ENCODE measurements at regions not wholly inside any gene's neighbourhood (a gene's known extent, or its start where the extent isn't known, plus 50 kb on each side); places are given as distances from the start of the nearest gene placed in this dataset.
A peak's percentile ranks its signal among the peaks of the same experiment; 100 is the strongest.

DNA sequence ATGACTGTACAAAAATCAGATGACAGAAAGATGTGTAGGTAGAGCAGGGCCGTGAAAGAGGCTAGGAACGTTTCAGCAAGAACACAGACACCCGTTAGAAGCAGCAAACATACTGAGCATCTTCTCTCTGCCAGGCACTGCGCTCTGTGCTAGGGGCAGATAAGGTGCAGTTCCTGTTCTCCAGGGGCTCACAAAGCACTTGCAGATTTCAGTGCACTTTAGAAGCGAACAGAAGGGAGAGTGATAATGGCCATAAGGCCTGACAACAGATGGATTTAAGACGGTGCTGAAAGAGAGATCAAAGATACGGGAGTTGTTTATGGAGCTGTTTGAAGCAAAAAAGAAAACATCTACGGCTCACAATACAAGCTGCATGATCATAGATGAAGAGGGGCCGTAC lies 200.3 kb upstream of the FOXD3 start (continued):
- TF ChIP-seq MYBL2 (IDR thresholded peaks at IDR 0.05; ENCODE audit: low read depth) (no peak), MYBL2 (CRISPR knock-in tag; IDR thresholded peaks at IDR 0.05; ENCODE audit: borderline replicate concordance) (no peak), RBM39 (optimal IDR thresholded peaks at IDR 0.05; ENCODE audit: low read depth, low read length) (no peak), GTF2A2 (tag; IDR thresholded peaks at IDR 0.05) (no peak), ZNF324 (CRISPR knock-in tag; IDR thresholded peaks at IDR 0.05) (no peak), FUS (optimal IDR thresholded peaks at IDR 0.05; ENCODE audit: low read depth, low read length) (no peak), SIX5 (IDR thresholded peaks at IDR 0.05; ENCODE audit: borderline replicate concordance in 1 of 2, insufficient read depth in 1 of 2, low read depth in 1 of 2, low read length in 2 of 2) (no peak), BRCA1 (IDR thresholded peaks at IDR 0.05) (no peak), BRCA1 (CRISPR knock-in tag; IDR thresholded peaks at IDR 0.05) (no peak), TAL1 (IDR thresholded peaks at IDR 0.05) (peak; percentile 86), NCOA2 (IDR thresholded peaks at IDR 0.05; ENCODE audit: partially characterized antibody in 2 of 2) (no peak), CBFB (CRISPR knock-in tag; IDR thresholded peaks at IDR 0.05) (no peak), KDM1A (IDR thresholded peaks at IDR 0.05) (peak in 1 of 2 experiments; percentile 50; a peak in 1 of 4 replicates), POLR2AphosphoS2 (IDR thresholded peaks at IDR 0.05; ENCODE audit: low read length) (no peak), MTA3 (IDR thresholded peaks at IDR 0.05; ENCODE audit: borderline replicate concordance) (no peak), HNRNPUL1 (IDR thresholded peaks at IDR 0.05; ENCODE audit: low read length) (no peak), CXXC5 (CRISPR knock-in tag; IDR thresholded peaks at IDR 0.05) (0 out of 2 replicates have a peak, but pooled peaks have one; percentile 28), MBD2 (IDR thresholded peaks at IDR 0.05; ENCODE audit: borderline replicate concordance, low read depth) (no peak)
- TF ChIP-seq, protein P1, sequence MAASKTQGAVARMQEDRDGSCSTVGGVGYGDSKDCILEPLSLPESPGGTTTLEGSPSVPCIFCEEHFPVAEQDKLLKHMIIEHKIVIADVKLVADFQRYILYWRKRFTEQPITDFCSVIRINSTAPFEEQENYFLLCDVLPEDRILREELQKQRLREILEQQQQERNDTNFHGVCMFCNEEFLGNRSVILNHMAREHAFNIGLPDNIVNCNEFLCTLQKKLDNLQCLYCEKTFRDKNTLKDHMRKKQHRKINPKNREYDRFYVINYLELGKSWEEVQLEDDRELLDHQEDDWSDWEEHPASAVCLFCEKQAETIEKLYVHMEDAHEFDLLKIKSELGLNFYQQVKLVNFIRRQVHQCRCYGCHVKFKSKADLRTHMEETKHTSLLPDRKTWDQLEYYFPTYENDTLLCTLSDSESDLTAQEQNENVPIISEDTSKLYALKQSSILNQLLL (CRISPR knock-in tag; IDR thresholded peaks at IDR 0.05; ENCODE audit: borderline replicate concordance): no peak
- TF ChIP-seq, protein P2, sequence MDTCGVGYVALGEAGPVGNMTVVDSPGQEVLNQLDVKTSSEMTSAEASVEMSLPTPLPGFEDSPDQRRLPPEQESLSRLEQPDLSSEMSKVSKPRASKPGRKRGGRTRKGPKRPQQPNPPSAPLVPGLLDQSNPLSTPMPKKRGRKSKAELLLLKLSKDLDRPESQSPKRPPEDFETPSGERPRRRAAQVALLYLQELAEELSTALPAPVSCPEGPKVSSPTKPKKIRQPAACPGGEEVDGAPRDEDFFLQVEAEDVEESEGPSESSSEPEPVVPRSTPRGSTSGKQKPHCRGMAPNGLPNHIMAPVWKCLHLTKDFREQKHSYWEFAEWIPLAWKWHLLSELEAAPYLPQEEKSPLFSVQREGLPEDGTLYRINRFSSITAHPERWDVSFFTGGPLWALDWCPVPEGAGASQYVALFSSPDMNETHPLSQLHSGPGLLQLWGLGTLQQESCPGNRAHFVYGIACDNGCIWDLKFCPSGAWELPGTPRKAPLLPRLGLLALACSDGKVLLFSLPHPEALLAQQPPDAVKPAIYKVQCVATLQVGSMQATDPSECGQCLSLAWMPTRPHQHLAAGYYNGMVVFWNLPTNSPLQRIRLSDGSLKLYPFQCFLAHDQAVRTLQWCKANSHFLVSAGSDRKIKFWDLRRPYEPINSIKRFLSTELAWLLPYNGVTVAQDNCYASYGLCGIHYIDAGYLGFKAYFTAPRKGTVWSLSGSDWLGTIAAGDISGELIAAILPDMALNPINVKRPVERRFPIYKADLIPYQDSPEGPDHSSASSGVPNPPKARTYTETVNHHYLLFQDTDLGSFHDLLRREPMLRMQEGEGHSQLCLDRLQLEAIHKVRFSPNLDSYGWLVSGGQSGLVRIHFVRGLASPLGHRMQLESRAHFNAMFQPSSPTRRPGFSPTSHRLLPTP (IDR thresholded peaks at IDR 0.05; ENCODE audit: borderline replicate concordance, extremely low read depth, insufficient read length): no peak
- TF ChIP-seq, protein P3, sequence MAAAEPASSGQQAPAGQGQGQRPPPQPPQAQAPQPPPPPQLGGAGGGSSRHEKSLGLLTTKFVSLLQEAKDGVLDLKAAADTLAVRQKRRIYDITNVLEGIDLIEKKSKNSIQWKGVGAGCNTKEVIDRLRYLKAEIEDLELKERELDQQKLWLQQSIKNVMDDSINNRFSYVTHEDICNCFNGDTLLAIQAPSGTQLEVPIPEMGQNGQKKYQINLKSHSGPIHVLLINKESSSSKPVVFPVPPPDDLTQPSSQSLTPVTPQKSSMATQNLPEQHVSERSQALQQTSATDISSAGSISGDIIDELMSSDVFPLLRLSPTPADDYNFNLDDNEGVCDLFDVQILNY (CRISPR knock-in tag; IDR thresholded peaks at IDR 0.05): no peak
- TF ChIP-seq, protein P4, sequence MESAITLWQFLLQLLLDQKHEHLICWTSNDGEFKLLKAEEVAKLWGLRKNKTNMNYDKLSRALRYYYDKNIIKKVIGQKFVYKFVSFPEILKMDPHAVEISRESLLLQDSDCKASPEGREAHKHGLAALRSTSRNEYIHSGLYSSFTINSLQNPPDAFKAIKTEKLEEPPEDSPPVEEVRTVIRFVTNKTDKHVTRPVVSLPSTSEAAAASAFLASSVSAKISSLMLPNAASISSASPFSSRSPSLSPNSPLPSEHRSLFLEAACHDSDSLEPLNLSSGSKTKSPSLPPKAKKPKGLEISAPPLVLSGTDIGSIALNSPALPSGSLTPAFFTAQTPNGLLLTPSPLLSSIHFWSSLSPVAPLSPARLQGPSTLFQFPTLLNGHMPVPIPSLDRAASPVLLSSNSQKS (CRISPR knock-in tag; IDR thresholded peaks at IDR 0.05): no peak
- TF ChIP-seq, protein P5, sequence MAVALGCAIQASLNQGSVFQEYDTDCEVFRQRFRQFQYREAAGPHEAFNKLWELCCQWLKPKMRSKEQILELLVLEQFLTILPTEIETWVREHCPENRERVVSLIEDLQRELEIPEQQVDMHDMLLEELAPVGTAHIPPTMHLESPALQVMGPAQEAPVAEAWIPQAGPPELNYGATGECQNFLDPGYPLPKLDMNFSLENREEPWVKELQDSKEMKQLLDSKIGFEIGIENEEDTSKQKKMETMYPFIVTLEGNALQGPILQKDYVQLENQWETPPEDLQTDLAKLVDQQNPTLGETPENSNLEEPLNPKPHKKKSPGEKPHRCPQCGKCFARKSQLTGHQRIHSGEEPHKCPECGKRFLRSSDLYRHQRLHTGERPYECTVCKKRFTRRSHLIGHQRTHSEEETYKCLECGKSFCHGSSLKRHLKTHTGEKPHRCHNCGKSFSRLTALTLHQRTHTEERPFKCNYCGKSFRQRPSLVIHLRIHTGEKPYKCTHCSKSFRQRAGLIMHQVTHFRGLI (CRISPR knock-in tag; IDR thresholded peaks at IDR 0.05): no peak

All from K562 (cell line).